ENCODE measurements at regions not wholly inside any gene's neighbourhood (a gene's known extent, or its start where the extent isn't known, plus 50 kb on each side); places are given as distances from the start of the nearest gene placed in this dataset.
"Not testable (repeated sequence)": the region's sequence is repeated elsewhere in the genome, so short reads cannot be mapped to it uniquely, and the experiment has no call there.

DNA sequence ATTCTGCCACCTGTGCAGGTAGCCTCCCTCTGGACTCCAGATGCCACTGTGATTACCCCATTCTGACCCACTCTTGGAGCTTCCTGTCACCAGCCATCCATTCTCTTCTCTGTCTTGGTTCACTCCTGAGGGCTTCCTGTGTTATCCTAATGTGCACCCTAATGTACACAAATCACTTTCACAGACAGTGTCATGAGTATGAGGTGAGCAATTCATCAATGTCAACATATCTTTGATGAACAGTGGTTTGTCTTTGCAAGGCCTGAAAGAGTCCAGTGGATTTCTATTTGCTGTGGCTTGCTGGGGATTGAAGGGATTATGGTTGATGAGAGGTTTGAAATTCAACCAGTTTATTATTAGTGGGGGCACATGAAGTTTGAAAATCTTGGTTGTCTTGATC, 63.8 kb upstream of the EEF1E1 start:
- Histone ChIP-seq H3K27ac (replicated peaks) (no peak overlapping the region), H3K4me3 (replicated peaks; ENCODE audit: insufficient read depth, low read length) (no peak overlapping the region), H3K27me3 (ENCODE audit: insufficient read depth, poor library complexity, severe bottlenecking) (no peaks in the 10 kb centered on the region)
- no peak for DNase-seq (ENCODE audit: low read depth in 1 of 2, low spot score in 1 of 2)
- TF ChIP-seq SPI1 (IDR thresholded peaks at IDR 0.05; ENCODE audit: borderline replicate concordance, low read depth) (no peak), GABPA (IDR thresholded peaks at IDR 0.05; ENCODE audit: low read depth) (no peak), POLR2AphosphoS5 (IDR thresholded peaks at IDR 0.05; ENCODE audit: low read depth) (no peak)
- TF ChIP-seq, protein P1, sequence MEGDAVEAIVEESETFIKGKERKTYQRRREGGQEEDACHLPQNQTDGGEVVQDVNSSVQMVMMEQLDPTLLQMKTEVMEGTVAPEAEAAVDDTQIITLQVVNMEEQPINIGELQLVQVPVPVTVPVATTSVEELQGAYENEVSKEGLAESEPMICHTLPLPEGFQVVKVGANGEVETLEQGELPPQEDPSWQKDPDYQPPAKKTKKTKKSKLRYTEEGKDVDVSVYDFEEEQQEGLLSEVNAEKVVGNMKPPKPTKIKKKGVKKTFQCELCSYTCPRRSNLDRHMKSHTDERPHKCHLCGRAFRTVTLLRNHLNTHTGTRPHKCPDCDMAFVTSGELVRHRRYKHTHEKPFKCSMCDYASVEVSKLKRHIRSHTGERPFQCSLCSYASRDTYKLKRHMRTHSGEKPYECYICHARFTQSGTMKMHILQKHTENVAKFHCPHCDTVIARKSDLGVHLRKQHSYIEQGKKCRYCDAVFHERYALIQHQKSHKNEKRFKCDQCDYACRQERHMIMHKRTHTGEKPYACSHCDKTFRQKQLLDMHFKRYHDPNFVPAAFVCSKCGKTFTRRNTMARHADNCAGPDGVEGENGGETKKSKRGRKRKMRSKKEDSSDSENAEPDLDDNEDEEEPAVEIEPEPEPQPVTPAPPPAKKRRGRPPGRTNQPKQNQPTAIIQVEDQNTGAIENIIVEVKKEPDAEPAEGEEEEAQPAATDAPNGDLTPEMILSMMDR (IDR thresholded peaks at IDR 0.05; ENCODE audit: insufficient read depth, low read length) = no peak
- TF ChIP-seq, protein P2, sequence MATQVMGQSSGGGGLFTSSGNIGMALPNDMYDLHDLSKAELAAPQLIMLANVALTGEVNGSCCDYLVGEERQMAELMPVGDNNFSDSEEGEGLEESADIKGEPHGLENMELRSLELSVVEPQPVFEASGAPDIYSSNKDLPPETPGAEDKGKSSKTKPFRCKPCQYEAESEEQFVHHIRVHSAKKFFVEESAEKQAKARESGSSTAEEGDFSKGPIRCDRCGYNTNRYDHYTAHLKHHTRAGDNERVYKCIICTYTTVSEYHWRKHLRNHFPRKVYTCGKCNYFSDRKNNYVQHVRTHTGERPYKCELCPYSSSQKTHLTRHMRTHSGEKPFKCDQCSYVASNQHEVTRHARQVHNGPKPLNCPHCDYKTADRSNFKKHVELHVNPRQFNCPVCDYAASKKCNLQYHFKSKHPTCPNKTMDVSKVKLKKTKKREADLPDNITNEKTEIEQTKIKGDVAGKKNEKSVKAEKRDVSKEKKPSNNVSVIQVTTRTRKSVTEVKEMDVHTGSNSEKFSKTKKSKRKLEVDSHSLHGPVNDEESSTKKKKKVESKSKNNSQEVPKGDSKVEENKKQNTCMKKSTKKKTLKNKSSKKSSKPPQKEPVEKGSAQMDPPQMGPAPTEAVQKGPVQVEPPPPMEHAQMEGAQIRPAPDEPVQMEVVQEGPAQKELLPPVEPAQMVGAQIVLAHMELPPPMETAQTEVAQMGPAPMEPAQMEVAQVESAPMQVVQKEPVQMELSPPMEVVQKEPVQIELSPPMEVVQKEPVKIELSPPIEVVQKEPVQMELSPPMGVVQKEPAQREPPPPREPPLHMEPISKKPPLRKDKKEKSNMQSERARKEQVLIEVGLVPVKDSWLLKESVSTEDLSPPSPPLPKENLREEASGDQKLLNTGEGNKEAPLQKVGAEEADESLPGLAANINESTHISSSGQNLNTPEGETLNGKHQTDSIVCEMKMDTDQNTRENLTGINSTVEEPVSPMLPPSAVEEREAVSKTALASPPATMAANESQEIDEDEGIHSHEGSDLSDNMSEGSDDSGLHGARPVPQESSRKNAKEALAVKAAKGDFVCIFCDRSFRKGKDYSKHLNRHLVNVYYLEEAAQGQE (IDR thresholded peaks at IDR 0.05; ENCODE audit: insufficient replicate concordance, low read depth) = no peak

DNA sequence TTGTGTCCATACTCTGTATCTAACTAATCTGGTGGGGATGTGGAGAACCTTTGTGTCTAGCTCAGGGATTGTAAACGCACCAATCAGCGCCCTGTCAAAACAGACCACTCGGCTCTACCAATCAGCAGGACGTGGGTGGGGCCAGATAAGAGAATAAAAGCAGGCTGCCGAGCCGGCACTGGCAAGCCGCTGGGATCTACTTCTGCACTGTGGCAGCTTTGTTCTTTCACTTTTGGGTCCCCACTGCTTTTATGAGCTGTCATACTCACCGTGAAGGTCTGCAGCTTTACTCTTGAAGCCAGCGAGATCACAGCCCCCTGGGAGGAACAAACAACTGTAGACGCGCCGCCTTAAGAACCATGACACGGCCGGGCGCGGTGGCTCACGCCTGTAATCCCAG, 62.7 kb upstream of the EEF1E1 start:
- not testable (repeated sequence) for DNase-seq (ENCODE audit: low read depth in 1 of 2, low spot score in 1 of 2); H3K27ac ChIP-seq (replicated peaks); H3K4me3 ChIP-seq (replicated peaks; ENCODE audit: insufficient read depth, low read length); H3K27me3 ChIP-seq (ENCODE audit: insufficient read depth, poor library complexity, severe bottlenecking)

- not testable (repeated sequence) for H3K27me3 ChIP-seq (ENCODE audit: insufficient read depth, poor library complexity, severe bottlenecking); H3K4me3 ChIP-seq (replicated peaks; ENCODE audit: insufficient read depth, low read length); H3K27ac ChIP-seq (replicated peaks); DNase-seq (ENCODE audit: low read depth in 1 of 2, low spot score in 1 of 2)
Observed at GRCh38 chr6:8164281-8164680, 61.9 kb upstream of the EEF1E1 start.

- DNase-seq (ENCODE audit: low read depth in 1 of 2, low spot score in 1 of 2) = no peak
- no peak for TF ChIP-seq GABPA (IDR thresholded peaks at IDR 0.05; ENCODE audit: low read depth)
- TF ChIP-seq, protein P2 (IDR thresholded peaks at IDR 0.05; ENCODE audit: insufficient replicate concordance, low read depth) = no peak
- TF ChIP-seq, protein P1 (IDR thresholded peaks at IDR 0.05; ENCODE audit: insufficient read depth, low read length) = no peak
- no peak for TF ChIP-seq POLR2AphosphoS5 (IDR thresholded peaks at IDR 0.05; ENCODE audit: low read depth)
- TF ChIP-seq SPI1 (IDR thresholded peaks at IDR 0.05; ENCODE audit: borderline replicate concordance, low read depth) = no peak
- Histone ChIP-seq H3K27me3 (ENCODE audit: insufficient read depth, poor library complexity, severe bottlenecking) (no peaks in the 10 kb centered on the region), H3K4me3 (replicated peaks; ENCODE audit: insufficient read depth, low read length) (no peak overlapping the region), H3K27ac (replicated peaks) (no peak overlapping the region)
Observed at GRCh38 chr6:8159966-8160365, 57.6 kb upstream of the EEF1E1 start.

DNA sequence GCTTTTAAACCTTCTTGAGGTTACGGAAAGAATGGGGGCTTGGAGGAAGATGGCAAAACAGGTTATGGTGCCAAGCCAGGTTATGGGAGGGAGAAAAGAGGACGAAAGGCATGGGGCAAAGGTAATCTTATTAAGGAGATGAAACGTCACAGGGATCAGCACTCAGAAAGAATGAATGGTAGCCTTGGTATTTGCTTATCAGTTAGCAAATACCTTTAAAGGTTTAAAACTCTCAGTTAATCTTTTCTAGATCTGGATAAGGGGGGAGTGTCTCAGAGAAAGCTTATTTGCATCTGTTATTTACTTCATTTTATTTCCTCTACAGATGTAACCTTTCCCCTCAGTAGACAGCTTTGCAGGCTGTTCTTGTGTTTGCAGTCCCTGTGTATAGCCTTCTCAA, 55.5 kb upstream of the EEF1E1 start:
- Histone ChIP-seq H3K27me3 (ENCODE audit: insufficient read depth, poor library complexity, severe bottlenecking) (no peaks in the 10 kb centered on the region), H3K27ac (replicated peaks) (no peak overlapping the region), H3K4me3 (replicated peaks; ENCODE audit: insufficient read depth, low read length) (no peak overlapping the region)
- DNase-seq (ENCODE audit: low read depth in 1 of 2, low spot score in 1 of 2) = no peak
- TF ChIP-seq SPI1 (IDR thresholded peaks at IDR 0.05; ENCODE audit: borderline replicate concordance, low read depth) (no peak), POLR2AphosphoS5 (IDR thresholded peaks at IDR 0.05; ENCODE audit: low read depth) (no peak), GABPA (IDR thresholded peaks at IDR 0.05; ENCODE audit: low read depth) (no peak)
- TF ChIP-seq, protein P2 (IDR thresholded peaks at IDR 0.05; ENCODE audit: insufficient replicate concordance, low read depth) = no peak
- TF ChIP-seq, protein P1 (IDR thresholded peaks at IDR 0.05; ENCODE audit: insufficient read depth, low read length) = no peak

Data from HL-60 (cell line).